GM23338 (cell line): ENCODE measurements at regions not wholly inside any gene's neighbourhood (a gene's known extent, or its start where the extent isn't known, plus 50 kb on each side); places are given as distances from the start of the nearest gene placed in this dataset.

Experiments used
- ATAC-seq: fragments of 200-7000 bp; cut with Tn5 transposase; 3 replicates; pipeline ENCODE4 v1.9.1; 2020
- DNase-seq: peaks from one replicate; pipeline ENCODE4 v3.0.0-alpha.2; 2015; ENCODE audit warnings: low spot score
- H2AFZ ChIP-seq: fragments of 200-600 bp; sonication (generic); 2 replicates; pipeline ENCODE4 v1.8.0; 2016; ENCODE audit warnings: antibody characterized with exemption, mild to moderate bottlenecking, moderate library complexity
- H3F3A ChIP-seq: fragments of 200-600 bp; sonication (generic); replicated peaks from 2 replicates; pipeline ENCODE4 v1.8.0; 2017; ENCODE audit warnings: antibody characterized with exemption, mixed run types, low read depth
- H3K27ac ChIP-seq: fragments of 200-600 bp; sonication (generic); 2 replicates; pipeline ENCODE4 v1.6.1; 2016; ENCODE audit warnings: low read depth
- H3K27me3 ChIP-seq: fragments of 200-600 bp; sonication (generic); 2 replicates; pipeline ENCODE4 v1.8.0; 2016; ENCODE audit warnings: mild to moderate bottlenecking, mixed run types, moderate library complexity; ENCODE audit not compliant: insufficient read depth
- H3K36me3 ChIP-seq: fragments of 200-600 bp; sonication (generic); 2 replicates; pipeline ENCODE4 v1.8.0; 2016; ENCODE audit warnings: mild to moderate bottlenecking; ENCODE audit not compliant: insufficient read depth
- H3K4me1 ChIP-seq: fragments of 200-600 bp; sonication (generic); 2 replicates; pipeline ENCODE4 v1.8.0; 2016; ENCODE audit warnings: mild to moderate bottlenecking, moderate library complexity; ENCODE audit not compliant: insufficient read depth
- H3K4me2 ChIP-seq: fragments of 200-600 bp; sonication (generic); 2 replicates; pipeline ENCODE4 v1.7.1; 2017; ENCODE audit warnings: mixed run types
- H3K4me3 ChIP-seq: fragments of 200-600 bp; sonication (generic); 2 replicates; pipeline ENCODE4 v1.6.1; 2016; ENCODE audit warnings: mixed run types
- H3K79me2 ChIP-seq: fragments of 200-600 bp; sonication (generic); replicated peaks from 2 replicates; pipeline ENCODE4 v1.8.0; 2017; ENCODE audit warnings: mild to moderate bottlenecking; ENCODE audit not compliant: insufficient read depth
- H3K9me2 ChIP-seq: fragments of 200-600 bp; sonication (generic); 2 replicates; pipeline ENCODE4 v1.8.0; 2017; ENCODE audit not compliant: insufficient read depth
- H4K20me1 ChIP-seq: fragments of 200-600 bp; sonication (generic); replicated peaks from 2 replicates; pipeline ENCODE4 v1.8.0; 2017; ENCODE audit warnings: mild to moderate bottlenecking; ENCODE audit not compliant: insufficient read depth
- H3K27ac Mint-ChIP-seq: 2 replicates; pipeline ENCODE4 v1.8.0; 2020; ENCODE audit warnings: inconsistent platforms, mild to moderate bottlenecking, moderate library complexity, mixed read lengths
- H3K27me3 Mint-ChIP-seq: 3 replicates; pipeline ENCODE4 v1.8.0; 2022; ENCODE audit warnings: low read depth, mild to moderate bottlenecking, moderate library complexity, mixed read lengths, inconsistent platforms; ENCODE audit not compliant: insufficient read depth, poor library complexity
- H3K36me3 Mint-ChIP-seq: 3 replicates; pipeline ENCODE4 v1.8.0; 2021; ENCODE audit warnings: low read depth, mild to moderate bottlenecking, inconsistent platforms, moderate library complexity, mixed read lengths
- H3K4me1 Mint-ChIP-seq: 3 replicates; pipeline ENCODE4 v1.8.0; 2020; ENCODE audit warnings: mild to moderate bottlenecking, inconsistent platforms, mixed read lengths
- H3K4me3 Mint-ChIP-seq: 3 replicates; pipeline ENCODE4 v1.8.0; 2021; ENCODE audit warnings: moderate library complexity, mild to moderate bottlenecking, inconsistent platforms, mixed read lengths
- H3K9me3 Mint-ChIP-seq: 3 replicates; pipeline ENCODE4 v1.8.0; 2020; ENCODE audit warnings: moderate library complexity, mild to moderate bottlenecking, inconsistent platforms, mixed read lengths
- CREB1 ChIP-seq: fragments of 250-450 bp; sonication (Bioruptor Pico); IDR thresholded peaks from 2 replicates; pipeline ENCODE4 v1.5.0; 2020; ENCODE audit warnings: low read depth, mild to moderate bottlenecking, moderate library complexity
- EZH2 ChIP-seq: fragments of 200-600 bp; sonication (generic); IDR thresholded peaks from one replicate; pipeline ENCODE4 v1.8.0; 2017; ENCODE audit warnings: antibody characterized with exemption, mild to moderate bottlenecking, low read depth; ENCODE audit not compliant: unreplicated experiment
- EZH2phosphoT487 ChIP-seq: fragments of 200-600 bp; sonication (generic); IDR thresholded peaks from one replicate; pipeline ENCODE4 v1.8.1; 2018; ENCODE audit warnings: antibody characterized with exemption; ENCODE audit not compliant: unreplicated experiment
- JUNB ChIP-seq: IDR thresholded peaks from one replicate; pipeline ENCODE4 v1.6.1; 2016; ENCODE audit warnings: antibody characterized with exemption; ENCODE audit not compliant: unreplicated experiment
- NANOG ChIP-seq: IDR thresholded peaks from 2 replicates; pipeline ENCODE4 v1.6.1; 2016; ENCODE audit warnings: antibody characterized with exemption, borderline replicate concordance
- POLR2AphosphoS5 ChIP-seq: IDR thresholded peaks from 2 replicates; pipeline ENCODE4 v1.6.1; 2016; ENCODE audit warnings: antibody characterized with exemption, low read depth
- STAT1 ChIP-seq: IDR thresholded peaks from one replicate; pipeline ENCODE4 v1.6.1; 2016; ENCODE audit warnings: antibody characterized with exemption; ENCODE audit not compliant: unreplicated experiment
- ZNF114 ChIP-seq: fragments of 250-450 bp; sonication (Bioruptor Pico); IDR thresholded peaks from 2 replicates; pipeline ENCODE4 v1.5.0; 2020; ENCODE audit warnings: mild to moderate bottlenecking, moderate library complexity
- ZNF331 ChIP-seq: fragments of 250-450 bp; sonication (Bioruptor Pico); IDR thresholded peaks from 2 replicates; pipeline ENCODE4 v1.5.0; 2020; ENCODE audit warnings: low read depth, mild to moderate bottlenecking, moderate library complexity
- ZNF462 ChIP-seq: fragments of 250-450 bp; sonication (Bioruptor Pico); IDR thresholded peaks from 2 replicates; pipeline ENCODE4 v1.5.0; 2020; ENCODE audit warnings: mild to moderate bottlenecking, moderate library complexity
- TF ChIP-seq, protein P1 (sequence below): IDR thresholded peaks from one replicate; pipeline ENCODE4 v1.6.1; 2018; ENCODE audit warnings: antibody characterized with exemption; ENCODE audit not compliant: unreplicated experiment
- TF ChIP-seq, protein P2 (sequence below), 2 experiments: fragments of 200-600 bp in 1 of 2; sonication (generic) in 1 of 2; conservative IDR thresholded peaks; 2 replicates each; pipeline versions ENCODE4 v1.5.1 to v1.6.1; 2016 to 2017; ENCODE audit warnings: antibody characterized with exemption in 2 of 2, low read depth in 2 of 2, mild to moderate bottlenecking in 2 of 2, moderate library complexity in 1 of 2

DNA sequence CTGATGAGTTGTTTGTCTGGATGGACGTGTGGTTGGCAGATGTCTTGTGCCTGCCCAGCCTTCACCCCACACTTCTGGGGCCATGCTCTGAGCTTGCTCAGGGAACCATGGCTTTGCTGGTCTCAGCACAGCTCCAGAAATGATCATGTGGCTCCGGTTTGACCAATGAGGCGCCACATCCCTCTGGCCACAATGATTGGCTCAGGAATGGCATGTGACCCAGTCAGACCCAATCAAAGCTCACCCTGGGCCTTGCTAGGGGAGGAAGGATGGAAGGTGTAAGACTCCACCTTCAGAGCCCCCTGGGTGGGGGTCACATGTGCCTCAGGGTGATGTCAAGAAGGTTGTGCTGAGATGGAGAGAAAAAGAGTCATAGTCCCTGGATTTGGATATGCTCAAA is 281.6 kb upstream of the SULF2 start (continued):
- TF ChIP-seq CREB1 (no peak), POLR2AphosphoS5 (no peak), STAT1 (no peak), EZH2phosphoT487 (no peak)

DNA sequence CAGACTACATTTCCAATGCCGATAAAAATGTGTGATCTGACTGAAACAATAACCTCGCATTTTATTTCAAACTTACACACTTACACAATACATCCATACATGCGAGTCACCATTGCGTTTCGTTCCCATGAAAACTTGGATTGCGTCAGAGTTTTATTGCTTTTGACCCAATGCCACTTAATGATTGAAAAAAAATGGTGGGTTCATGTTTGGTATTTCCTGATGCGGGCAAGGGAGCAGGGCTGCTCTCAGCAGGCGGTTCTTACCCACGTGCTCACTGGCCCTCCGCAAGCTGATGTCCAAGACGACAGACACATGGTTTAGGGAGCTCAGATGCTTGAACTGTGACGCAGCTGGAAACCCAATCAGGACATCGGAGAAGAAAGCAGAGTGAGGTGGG is 281.0 kb upstream of the SULF2 start:
- no peak for ATAC-seq
- H3K4me1 Mint-ChIP-seq: no peaks in the 10 kb centered on the region
- no peak overlapping the region for H3K27ac Mint-ChIP-seq

More for the DNA sequence above, 281.0 kb upstream of the SULF2 start:
- H3K4me2 ChIP-seq: no peak overlapping the region
- Mint-ChIP-seq H3K27me3 (no peaks in the 10 kb centered on the region), H3K9me3 (peaks cover 6% of the 10 kb centered on the region; the same call in 1 of the 3 replicates), H3K36me3 (no peaks in the 10 kb centered on the region), H3K4me3 (no peak overlapping the region)
- no peaks in the 10 kb centered on the region for H3K27me3 ChIP-seq
- no peak overlapping the region for H3K4me3 ChIP-seq
- no peak for DNase-seq
- no peaks in the 10 kb centered on the region for H4K20me1 ChIP-seq
- H2AFZ ChIP-seq: no peak overlapping the region
- no peak overlapping the region for H3K27ac ChIP-seq
- no peaks in the 10 kb centered on the region for H3K4me1 ChIP-seq
- no peak for TF ChIP-seq EZH2phosphoT487
- no peak for TF ChIP-seq ZNF462 (CRISPR knock-in tag)
- no peak for TF ChIP-seq POLR2AphosphoS5
- TF ChIP-seq STAT1: no peak
- TF ChIP-seq CREB1: no peak
- TF ChIP-seq NANOG: no peak
- TF ChIP-seq, protein P1, sequence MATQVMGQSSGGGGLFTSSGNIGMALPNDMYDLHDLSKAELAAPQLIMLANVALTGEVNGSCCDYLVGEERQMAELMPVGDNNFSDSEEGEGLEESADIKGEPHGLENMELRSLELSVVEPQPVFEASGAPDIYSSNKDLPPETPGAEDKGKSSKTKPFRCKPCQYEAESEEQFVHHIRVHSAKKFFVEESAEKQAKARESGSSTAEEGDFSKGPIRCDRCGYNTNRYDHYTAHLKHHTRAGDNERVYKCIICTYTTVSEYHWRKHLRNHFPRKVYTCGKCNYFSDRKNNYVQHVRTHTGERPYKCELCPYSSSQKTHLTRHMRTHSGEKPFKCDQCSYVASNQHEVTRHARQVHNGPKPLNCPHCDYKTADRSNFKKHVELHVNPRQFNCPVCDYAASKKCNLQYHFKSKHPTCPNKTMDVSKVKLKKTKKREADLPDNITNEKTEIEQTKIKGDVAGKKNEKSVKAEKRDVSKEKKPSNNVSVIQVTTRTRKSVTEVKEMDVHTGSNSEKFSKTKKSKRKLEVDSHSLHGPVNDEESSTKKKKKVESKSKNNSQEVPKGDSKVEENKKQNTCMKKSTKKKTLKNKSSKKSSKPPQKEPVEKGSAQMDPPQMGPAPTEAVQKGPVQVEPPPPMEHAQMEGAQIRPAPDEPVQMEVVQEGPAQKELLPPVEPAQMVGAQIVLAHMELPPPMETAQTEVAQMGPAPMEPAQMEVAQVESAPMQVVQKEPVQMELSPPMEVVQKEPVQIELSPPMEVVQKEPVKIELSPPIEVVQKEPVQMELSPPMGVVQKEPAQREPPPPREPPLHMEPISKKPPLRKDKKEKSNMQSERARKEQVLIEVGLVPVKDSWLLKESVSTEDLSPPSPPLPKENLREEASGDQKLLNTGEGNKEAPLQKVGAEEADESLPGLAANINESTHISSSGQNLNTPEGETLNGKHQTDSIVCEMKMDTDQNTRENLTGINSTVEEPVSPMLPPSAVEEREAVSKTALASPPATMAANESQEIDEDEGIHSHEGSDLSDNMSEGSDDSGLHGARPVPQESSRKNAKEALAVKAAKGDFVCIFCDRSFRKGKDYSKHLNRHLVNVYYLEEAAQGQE: no peak
- no peak for TF ChIP-seq EZH2
- TF ChIP-seq JUNB: no peak
- TF ChIP-seq, protein P2, sequence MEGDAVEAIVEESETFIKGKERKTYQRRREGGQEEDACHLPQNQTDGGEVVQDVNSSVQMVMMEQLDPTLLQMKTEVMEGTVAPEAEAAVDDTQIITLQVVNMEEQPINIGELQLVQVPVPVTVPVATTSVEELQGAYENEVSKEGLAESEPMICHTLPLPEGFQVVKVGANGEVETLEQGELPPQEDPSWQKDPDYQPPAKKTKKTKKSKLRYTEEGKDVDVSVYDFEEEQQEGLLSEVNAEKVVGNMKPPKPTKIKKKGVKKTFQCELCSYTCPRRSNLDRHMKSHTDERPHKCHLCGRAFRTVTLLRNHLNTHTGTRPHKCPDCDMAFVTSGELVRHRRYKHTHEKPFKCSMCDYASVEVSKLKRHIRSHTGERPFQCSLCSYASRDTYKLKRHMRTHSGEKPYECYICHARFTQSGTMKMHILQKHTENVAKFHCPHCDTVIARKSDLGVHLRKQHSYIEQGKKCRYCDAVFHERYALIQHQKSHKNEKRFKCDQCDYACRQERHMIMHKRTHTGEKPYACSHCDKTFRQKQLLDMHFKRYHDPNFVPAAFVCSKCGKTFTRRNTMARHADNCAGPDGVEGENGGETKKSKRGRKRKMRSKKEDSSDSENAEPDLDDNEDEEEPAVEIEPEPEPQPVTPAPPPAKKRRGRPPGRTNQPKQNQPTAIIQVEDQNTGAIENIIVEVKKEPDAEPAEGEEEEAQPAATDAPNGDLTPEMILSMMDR (conservative IDR thresholded peaks at IDR 0.05; ENCODE audit: low read depth in 2 of 2): no peak
- TF ChIP-seq ZNF331 (CRISPR knock-in tag): no peak
- no peak for TF ChIP-seq ZNF114 (CRISPR knock-in tag)
- 0 out of 2 replicates have a peak, but pooled peaks cover 4% of the 10 kb centered on the region for H3K9me2 ChIP-seq
- no peaks in the 10 kb centered on the region for H3K79me2 ChIP-seq
- no peaks in the 10 kb centered on the region for H3K36me3 ChIP-seq
- H3F3A ChIP-seq: no peaks in the 10 kb centered on the region
